ENCODE measurements at regions not wholly inside any gene's neighbourhood (a gene's known extent, or its start where the extent isn't known, plus 50 kb on each side); places are given as distances from the start of the nearest gene placed in this dataset.

- no peaks in the 10 kb centered on the region for H3K9me3 ChIP-seq
- ATAC-seq (no peak), FAIRE-seq (no peak), DNase-seq (no peak)
- H3K4me3 ChIP-seq, result no peak overlapping the region
- no peak overlapping the region for H3K27ac ChIP-seq
- WGBS, 2 donors, result 49 to 58% methylated on average over 7 of the region's 7 CpGs
- H3K27me3 ChIP-seq, result no peaks in the 10 kb centered on the region
- H3K4me1 ChIP-seq, result no peaks in the 10 kb centered on the region
- TF ChIP-seq CTCF (IDR thresholded peaks at IDR 0.05), result no peak
- intact Hi-C loops (cut with DNase I), result no loop called here
- no peaks in the 10 kb centered on the region for H3K36me3 ChIP-seq
Measured at GRCh38 chr5:88393716-88394535, 125.3 kb upstream of the TMEM161B start.

- ATAC-seq (no peak), FAIRE-seq (no peak), DNase-seq (no peak)
- Histone ChIP-seq H3K4me3 (no peak overlapping the region), H3K27ac (no peak overlapping the region), H3K36me3 (no peaks in the 10 kb centered on the region), H3K27me3 (no peaks in the 10 kb centered on the region), H3K4me1 (no peaks in the 10 kb centered on the region), H3K9me3 (no peaks in the 10 kb centered on the region)
- WGBS, 2 donors, result 22% methylated on average over 2 of the region's 2 CpGs
- TF ChIP-seq CTCF (IDR thresholded peaks at IDR 0.05), result no peak
- intact Hi-C loops (cut with DNase I), result no loop called here
Measured at GRCh38 chr5:88393042-88393441, 124.4 kb upstream of the TMEM161B start.

- DNase-seq (no peak), ATAC-seq (no peak), FAIRE-seq (no peak)
- no peaks in the 10 kb centered on the region for H3K36me3 ChIP-seq
- H3K4me1 ChIP-seq, result no peaks in the 10 kb centered on the region
- no peak for TF ChIP-seq CTCF (IDR thresholded peaks at IDR 0.05)
- intact Hi-C loops (cut with DNase I), result no loop called here
- no peaks in the 10 kb centered on the region for H3K9me3 ChIP-seq
- H3K27ac ChIP-seq, result no peak overlapping the region
- 20 to 27% methylated on average over 3 of the region's 3 CpGs for WGBS, 2 donors
- no peak overlapping the region for H3K4me3 ChIP-seq
- H3K27me3 ChIP-seq, result no peaks in the 10 kb centered on the region
Measured at GRCh38 chr5:88391991-88392390, 123.3 kb upstream of the TMEM161B start.

GRCh38 chr5:88391116-88391515, 122.5 kb upstream of the TMEM161B start:
- DNase-seq (no peak), FAIRE-seq (no peak), ATAC-seq (no peak)
- Histone ChIP-seq H3K9me3 (no peaks in the 10 kb centered on the region), H3K27me3 (no peaks in the 10 kb centered on the region), H3K4me1 (no peaks in the 10 kb centered on the region), H3K27ac (no peak overlapping the region), H3K4me3 (no peak overlapping the region), H3K36me3 (no peaks in the 10 kb centered on the region)
- intact Hi-C loops (cut with DNase I), result no loop called here
- WGBS, 2 donors, result 28 to 31% methylated on average over 8 of the region's 8 CpGs
- no peak for TF ChIP-seq CTCF (IDR thresholded peaks at IDR 0.05)

GRCh38 chr5:88390481-88390880, 121.8 kb upstream of the TMEM161B start:
- no peak overlapping the region for H3K4me3 ChIP-seq
- 31 to 44% methylated on average over 2 of the region's 2 CpGs for WGBS, 2 donors
- no peak for ATAC-seq
- TF ChIP-seq CTCF (IDR thresholded peaks at IDR 0.05), result no peak
- no peak for DNase-seq
- intact Hi-C loops (cut with DNase I), result no loop called here
- no peak overlapping the region for H3K27ac ChIP-seq
- H3K36me3 ChIP-seq, result no peaks in the 10 kb centered on the region
- no peaks in the 10 kb centered on the region for H3K4me1 ChIP-seq
- no peaks in the 10 kb centered on the region for H3K9me3 ChIP-seq
- FAIRE-seq, result no peak
- no peaks in the 10 kb centered on the region for H3K27me3 ChIP-seq

Data from pancreas (tissue), 10 donors.